B cell (primary cell): ENCODE measurements at regions not wholly inside any gene's neighbourhood (a gene's known extent, or its start where the extent isn't known, plus 50 kb on each side); places are given as distances from the start of the nearest gene placed in this dataset.

ENCODE experiments used
- ATAC-seq: fragments of 200-7000 bp; cut with Tn5 transposase; one replicate; pipeline ENCODE4 v1.10.0; 2021; ENCODE audit warnings: low read depth, mild to moderate bottlenecking, moderate number of reproducible peaks, moderate library complexity
- CTCF ChIA-PET: fragments of 350-600 bp; sonication (Branson Sonifier 250); formaldehyde crosslinking; loops from one replicate; lab custom pipeline; 2021; ENCODE audit warnings: antibody characterized with exemption, inconsistent platforms; lab: Charles Lee
- POLR2A ChIA-PET: fragments of 350-600 bp; sonication (Branson Sonifier 250); formaldehyde crosslinking; loops from one replicate; lab custom pipeline; 2021; ENCODE audit warnings: antibody characterized with exemption; lab: Charles Lee
- DNase-seq: peaks from one replicate; pipeline ENCODE4 v3.0.0; 2013
- H2AFZ ChIP-seq: 2 replicates; pipeline ENCODE4 v1.6.1; 2012; ENCODE audit warnings: mild to moderate bottlenecking, low read depth, low read length; ENCODE audit not compliant: insufficient read depth, poor library complexity, severe bottlenecking
- H3K27ac ChIP-seq, 2 donors: 1 replicate in 1 of 2; 2 replicates in 1 of 2; pipeline ENCODE4 v1.5.1; 2012 to 2013; ENCODE audit warnings: low read length in 2 of 2, mild to moderate bottlenecking in 2 of 2, moderate library complexity in 1 of 2
- H3K27me3 ChIP-seq, 4 experiments: fragments of 200-600 bp in 1 of 4; sonication (generic) in 1 of 4; replicated peaks in 1 of 4; 1 replicate in 2 of 4; 2 replicates in 2 of 4; pipeline versions ENCODE4 v1.6.1 to v1.7.0; 2013 to 2016; ENCODE audit warnings: low read length in 3 of 4, mild to moderate bottlenecking in 2 of 4, mixed read lengths in 1 of 4, moderate library complexity in 1 of 4; ENCODE audit not compliant: insufficient read depth in 4 of 4, control insufficient read depth in 3 of 4; ENCODE audit errors: control extremely low read depth in 1 of 4
- H3K36me3 ChIP-seq, 2 experiments: replicated peaks in 1 of 2; 1 replicate in 1 of 2; 2 replicates in 1 of 2; pipeline versions ENCODE4 v1.6.1 to v1.7.1; 2013; ENCODE audit warnings: low read length in 1 of 2; ENCODE audit not compliant: insufficient read depth in 2 of 2, control insufficient read depth in 1 of 2; ENCODE audit errors: control extremely low read depth in 1 of 2, extremely low read depth in 1 of 2
- H3K4me1 ChIP-seq, 2 donors: fragments of 200-600 bp in 1 of 2; sonication (generic) in 1 of 2; 1 replicate in 1 of 2; 2 replicates in 1 of 2; pipeline versions ENCODE4 v1.5.1 to v1.6.1; 2013 to 2017; ENCODE audit warnings: low read length in 2 of 2; ENCODE audit not compliant: control insufficient read depth in 2 of 2, insufficient read depth in 2 of 2
- H3K4me2 ChIP-seq: replicated peaks from 2 replicates; pipeline ENCODE3; 2012; ENCODE audit warnings: mild to moderate bottlenecking, low read depth, low read length; ENCODE audit not compliant: poor library complexity, severe bottlenecking
- H3K4me3 ChIP-seq, 5 experiments: fragments of 200-600 bp in 1 of 5; sonication (generic) in 1 of 5; 1 replicate in 3 of 5; 2 replicates in 2 of 5; pipeline versions ENCODE4 v1.5.1 to v1.7.0; 2011 to 2016; ENCODE audit warnings: low read length in 4 of 5, mild to moderate bottlenecking in 4 of 5, low read depth in 2 of 5, control low read depth in 1 of 5, moderate library complexity in 1 of 5; ENCODE audit not compliant: insufficient read depth in 1 of 5; ENCODE audit errors: control extremely low read depth in 1 of 5, extremely low read depth in 1 of 5
- H3K79me2 ChIP-seq: fragments of 200-600 bp; sonication (generic); one replicate; pipeline ENCODE4 v1.6.0; 2016; ENCODE audit warnings: low read length; ENCODE audit not compliant: control insufficient read depth, insufficient read depth
- H3K9ac ChIP-seq: fragments of 200-600 bp; sonication (generic); 2 replicates; pipeline ENCODE4 v1.6.1; 2017; ENCODE audit warnings: mild to moderate bottlenecking, low read length, moderate library complexity
- H3K9me3 ChIP-seq, 3 donors: one replicate each; pipeline versions ENCODE4 v1.6.1 to v1.7.1; 2013; ENCODE audit warnings: low read length in 2 of 3; ENCODE audit not compliant: control insufficient read depth in 2 of 3, insufficient read depth in 1 of 3; ENCODE audit errors: control extremely low read depth in 1 of 3
- H4K20me1 ChIP-seq: 2 replicates; pipeline ENCODE4 v1.6.0; 2012; ENCODE audit warnings: mild to moderate bottlenecking, low read length; ENCODE audit not compliant: insufficient read depth, control insufficient read depth, poor library complexity, severe bottlenecking
- H3K27ac Mint-ChIP-seq: one replicate; pipeline ENCODE4 v1.8.0; 2021; ENCODE audit warnings: mixed read lengths
- H3K27me3 Mint-ChIP-seq: one replicate; pipeline ENCODE4 v1.8.0; 2021; ENCODE audit warnings: mixed read lengths
- H3K4me1 Mint-ChIP-seq: one replicate; pipeline ENCODE4 v1.8.0; 2021; ENCODE audit warnings: mixed read lengths
- H3K4me3 Mint-ChIP-seq: one replicate; pipeline ENCODE4 v1.8.0; 2021; ENCODE audit warnings: mixed read lengths
- H3K9me3 Mint-ChIP-seq: one replicate; pipeline ENCODE4 v1.8.0; 2022; ENCODE audit warnings: mixed read lengths; ENCODE audit not compliant: insufficient read depth
- EZH2 ChIP-seq: IDR thresholded peaks from 2 replicates; pipeline ENCODE4 v1.6.1; 2012; ENCODE audit warnings: borderline replicate concordance, low read depth, mild to moderate bottlenecking, moderate library complexity, low read length; ENCODE audit not compliant: insufficient read depth, poor library complexity, severe bottlenecking
- WGBS: methylation state at CpG from one replicate; pipeline ENCODE4 v1.1.5; 2013; ENCODE audit warnings: missing lambda C conversion rate; ENCODE audit not compliant: insufficient coverage; 5-methylcytosine and 5-hydroxymethylcytosine counted together
- intact Hi-C: fragments of 100-400 bp; cut with micrococcal nuclease; formaldehyde crosslinking; loops from one replicate; pipeline ENCODE4 v1.10.0; 2022
- TF ChIP-seq, protein P1 (sequence below): fragments of 200-600 bp; IDR thresholded peaks from one replicate; pipeline ENCODE4 v1.8.0; 2022; ENCODE audit warnings: antibody characterized with exemption, mild to moderate bottlenecking

DNA sequence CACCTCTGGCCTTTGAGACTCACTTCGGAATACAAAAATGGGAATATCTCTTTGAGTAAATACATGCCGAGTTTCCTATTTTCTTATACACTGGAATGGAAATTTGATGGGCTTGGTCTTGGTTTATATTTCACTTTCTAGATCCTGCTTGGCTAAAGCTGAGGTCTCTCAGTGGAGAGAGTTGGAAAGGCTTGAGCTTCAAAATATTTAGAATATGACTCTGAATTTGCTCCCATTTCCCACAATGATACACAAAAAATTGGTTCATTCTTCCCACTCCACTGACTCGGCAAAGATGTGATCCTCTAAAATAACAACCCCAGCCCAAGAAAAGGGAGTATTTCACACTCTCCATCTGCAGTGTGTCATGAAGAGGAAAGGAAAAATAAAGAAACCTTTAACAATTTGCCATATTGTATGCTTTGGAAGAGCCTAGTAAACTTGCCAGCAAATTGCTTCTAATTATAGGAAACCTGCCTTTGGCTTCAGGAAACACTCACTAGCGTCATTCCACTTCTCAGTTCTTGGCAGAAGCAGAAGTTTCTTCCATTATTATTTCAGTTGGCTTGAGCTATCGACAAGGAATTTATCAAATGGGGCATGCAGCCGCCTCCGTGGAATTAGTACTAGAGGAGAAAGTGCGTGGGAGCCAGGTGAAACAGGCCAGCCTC lies 302.9 kb downstream of the NSG2 start:
- no peak overlapping the region for H3K4me2 ChIP-seq
- no peaks in the 10 kb centered on the region for H3K36me3 ChIP-seq
- ChIA-PET POLR2A (no interaction called here), CTCF (interaction anchor here (0.8 kb wide), 1 partner anchor 10 kb away, joined by 3 read pairs; no protein-coding TSS in a partner anchor)
- WGBS: 47% methylated on average over 4 of the region's 8 CpGs
- H3K27ac ChIP-seq: no peak overlapping the region
- H3K9me3 Mint-ChIP-seq: no peaks in the 10 kb centered on the region
- peaks cover 0 to 11% (median 0%) of the 10 kb centered on the region in 3 donors for H3K9me3 ChIP-seq
- H2AFZ ChIP-seq: no peak overlapping the region
- TF ChIP-seq, protein P1, sequence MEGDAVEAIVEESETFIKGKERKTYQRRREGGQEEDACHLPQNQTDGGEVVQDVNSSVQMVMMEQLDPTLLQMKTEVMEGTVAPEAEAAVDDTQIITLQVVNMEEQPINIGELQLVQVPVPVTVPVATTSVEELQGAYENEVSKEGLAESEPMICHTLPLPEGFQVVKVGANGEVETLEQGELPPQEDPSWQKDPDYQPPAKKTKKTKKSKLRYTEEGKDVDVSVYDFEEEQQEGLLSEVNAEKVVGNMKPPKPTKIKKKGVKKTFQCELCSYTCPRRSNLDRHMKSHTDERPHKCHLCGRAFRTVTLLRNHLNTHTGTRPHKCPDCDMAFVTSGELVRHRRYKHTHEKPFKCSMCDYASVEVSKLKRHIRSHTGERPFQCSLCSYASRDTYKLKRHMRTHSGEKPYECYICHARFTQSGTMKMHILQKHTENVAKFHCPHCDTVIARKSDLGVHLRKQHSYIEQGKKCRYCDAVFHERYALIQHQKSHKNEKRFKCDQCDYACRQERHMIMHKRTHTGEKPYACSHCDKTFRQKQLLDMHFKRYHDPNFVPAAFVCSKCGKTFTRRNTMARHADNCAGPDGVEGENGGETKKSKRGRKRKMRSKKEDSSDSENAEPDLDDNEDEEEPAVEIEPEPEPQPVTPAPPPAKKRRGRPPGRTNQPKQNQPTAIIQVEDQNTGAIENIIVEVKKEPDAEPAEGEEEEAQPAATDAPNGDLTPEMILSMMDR: no peak
- TF ChIP-seq EZH2: no peak
- no peaks in the 10 kb centered on the region for H3K27me3 ChIP-seq
- H3K4me3 Mint-ChIP-seq: no peak overlapping the region
- H3K27me3 Mint-ChIP-seq: peaks cover 3% of the 10 kb centered on the region
- no peaks in the 10 kb centered on the region for H3K4me1 ChIP-seq
- no peaks in the 10 kb centered on the region for H4K20me1 ChIP-seq
- no peak overlapping the region for H3K4me3 ChIP-seq
- no peak for DNase-seq
- no peaks in the 10 kb centered on the region for H3K79me2 ChIP-seq
- no peaks in the 10 kb centered on the region for H3K4me1 Mint-ChIP-seq
- intact Hi-C loops: no loop called here
- H3K9ac ChIP-seq: no peak overlapping the region
- ATAC-seq: no peak
- no peak overlapping the region for H3K27ac Mint-ChIP-seq

DNA sequence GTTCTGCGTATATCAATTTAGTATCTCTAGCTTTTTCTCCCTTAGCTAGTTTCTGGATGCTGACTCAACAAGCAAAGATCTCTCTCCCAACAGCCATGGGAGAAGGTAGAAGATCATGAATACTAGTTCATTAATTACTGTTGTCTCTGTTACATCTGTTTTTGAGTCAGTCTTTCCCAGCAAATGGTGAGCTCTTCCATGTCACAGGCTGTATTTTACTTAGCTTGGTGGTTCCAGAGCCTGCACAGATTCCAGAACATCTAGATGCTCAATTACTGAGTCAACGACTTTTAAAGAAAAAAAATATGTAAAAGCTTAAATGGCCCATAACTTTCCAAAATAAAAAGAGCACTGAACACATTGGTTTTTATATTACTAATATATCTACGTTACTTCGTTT lies 307.2 kb downstream of the NSG2 start:
- ATAC-seq (no peak), DNase-seq (no peak)
- no peaks in the 10 kb centered on the region for H3K27me3 ChIP-seq
- Mint-ChIP-seq H3K27me3 (peaks cover 3% of the 10 kb centered on the region), H3K9me3 (no peaks in the 10 kb centered on the region), H3K27ac (no peak overlapping the region), H3K4me3 (no peak overlapping the region), H3K4me1 (no peaks in the 10 kb centered on the region)
- H3K9ac ChIP-seq: no peak overlapping the region
- no peak overlapping the region for H3K27ac ChIP-seq
- peaks cover 0 to 3% (median 0%) of the 10 kb centered on the region in 3 donors for H3K9me3 ChIP-seq
- intact Hi-C loops: no loop called here
- H3K4me2 ChIP-seq: no peak overlapping the region
- no peaks in the 10 kb centered on the region for H3K36me3 ChIP-seq
- H3K4me1 ChIP-seq: no peaks in the 10 kb centered on the region
- H3K79me2 ChIP-seq: no peaks in the 10 kb centered on the region
- H3K4me3 ChIP-seq: no peak overlapping the region
- POLR2A ChIA-PET: no interaction called here
- no peak overlapping the region for H2AFZ ChIP-seq
- TF ChIP-seq EZH2: no peak
- TF ChIP-seq, protein P1: no peak
- H4K20me1 ChIP-seq: no peaks in the 10 kb centered on the region
- no CpG with 5 or more reads among the region's 4 CpGs for WGBS
- CTCF ChIA-PET: no interaction called here
